HAP-1 (cell line): ENCODE measurements at regions not wholly inside any gene's neighbourhood (a gene's known extent, or its start where the extent isn't known, plus 50 kb on each side); places are given as distances from the start of the nearest gene placed in this dataset.
"Not testable (repeated sequence)": the region's sequence is repeated elsewhere in the genome, so short reads cannot be mapped to it uniquely, and the experiment has no call there.

Experiments used
- DNase-seq, 2 experiments: peaks; one replicate each; pipeline ENCODE4 v3.0.0-alpha.2; 2016 to 2020; ENCODE audit warnings: low spot score in 2 of 2
- H3K27me3 ChIP-seq: fragments of 250-450 bp; sonication (Bioruptor Pico); 2 replicates; pipeline ENCODE4 v1.5.1; 2020; ENCODE audit warnings: low read depth, mild to moderate bottlenecking, moderate library complexity
- H3K36me3 ChIP-seq: fragments of 250-450 bp; sonication (Bioruptor Pico); replicated peaks from 2 replicates; pipeline ENCODE4 v1.5.1; 2020; ENCODE audit warnings: mild to moderate bottlenecking
- H3K4me1 ChIP-seq: fragments of 250-450 bp; sonication (Bioruptor Pico); 2 replicates; pipeline ENCODE4 v1.5.1; 2020; ENCODE audit warnings: mild to moderate bottlenecking
- H3K4me3 ChIP-seq: fragments of 250-450 bp; sonication (Bioruptor Pico); 2 replicates; pipeline ENCODE4 v1.5.1; 2020; ENCODE audit warnings: mild to moderate bottlenecking, moderate library complexity
- H3K9me3 ChIP-seq: fragments of 250-450 bp; sonication (Bioruptor Pico); 2 replicates; pipeline ENCODE4 v1.5.1; 2020; ENCODE audit warnings: mild to moderate bottlenecking, moderate library complexity
- in situ Hi-C: fragments of 300-500 bp; cut with MboI; formaldehyde crosslinking; loops from 3 replicates; pipeline ENCODE4 v1.14.3; 2020; ENCODE audit warnings: low sequenced_read_pairs, inconsistent platforms, mixed read lengths

DNA sequence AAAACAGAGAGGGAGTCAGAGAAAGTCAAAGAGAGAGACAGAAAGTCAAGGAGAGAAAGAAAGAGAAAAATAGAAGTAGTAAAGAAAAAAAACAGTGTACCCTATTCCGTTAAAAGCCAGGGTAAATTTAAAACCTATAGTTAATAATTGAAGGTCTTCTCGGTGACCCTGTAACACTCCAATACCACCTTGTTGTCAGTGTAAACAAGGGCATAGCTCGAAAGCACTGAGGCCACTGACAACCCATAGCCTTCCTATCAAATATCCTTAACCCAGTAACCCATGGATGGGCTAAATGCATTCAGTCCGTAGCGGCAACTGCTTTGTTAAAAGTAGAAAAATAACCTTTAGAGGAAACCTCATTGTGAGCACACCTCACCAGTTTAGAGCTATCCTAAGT, 100.4 kb downstream of the ZNF467 start:
- Histone ChIP-seq H3K4me1 (no peaks in the 10 kb centered on the region), H3K9me3 (no peaks in the 10 kb centered on the region), H3K36me3 (no peaks in the 10 kb centered on the region), H3K27me3 (peaks cover 15% of the 10 kb centered on the region), H3K4me3 (no peak overlapping the region)
- in situ Hi-C loops, result no loop called here
- DNase-seq, result no peak

DNA sequence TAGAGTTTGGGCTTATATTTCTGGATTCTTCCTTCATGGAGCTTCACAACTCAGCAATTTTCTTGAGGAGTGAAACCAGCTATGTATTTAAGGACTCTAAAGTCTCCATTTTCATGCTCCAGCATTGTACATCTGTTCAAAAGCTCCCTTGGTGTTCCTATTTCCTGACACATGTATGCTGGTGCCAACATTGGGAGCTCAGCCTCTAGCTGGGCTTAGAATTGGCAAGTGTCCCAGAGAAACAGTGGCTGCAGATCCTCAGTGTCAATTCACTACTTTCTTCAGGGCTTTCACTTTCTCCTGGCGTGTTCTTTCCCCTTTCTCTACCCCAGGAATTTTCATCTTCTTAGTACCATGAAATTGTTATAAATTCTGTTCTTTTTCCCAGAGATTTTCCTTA, 103.1 kb downstream of the ZNF467 start:
- in situ Hi-C loops, result no loop called here
- no peak for DNase-seq

DNA sequence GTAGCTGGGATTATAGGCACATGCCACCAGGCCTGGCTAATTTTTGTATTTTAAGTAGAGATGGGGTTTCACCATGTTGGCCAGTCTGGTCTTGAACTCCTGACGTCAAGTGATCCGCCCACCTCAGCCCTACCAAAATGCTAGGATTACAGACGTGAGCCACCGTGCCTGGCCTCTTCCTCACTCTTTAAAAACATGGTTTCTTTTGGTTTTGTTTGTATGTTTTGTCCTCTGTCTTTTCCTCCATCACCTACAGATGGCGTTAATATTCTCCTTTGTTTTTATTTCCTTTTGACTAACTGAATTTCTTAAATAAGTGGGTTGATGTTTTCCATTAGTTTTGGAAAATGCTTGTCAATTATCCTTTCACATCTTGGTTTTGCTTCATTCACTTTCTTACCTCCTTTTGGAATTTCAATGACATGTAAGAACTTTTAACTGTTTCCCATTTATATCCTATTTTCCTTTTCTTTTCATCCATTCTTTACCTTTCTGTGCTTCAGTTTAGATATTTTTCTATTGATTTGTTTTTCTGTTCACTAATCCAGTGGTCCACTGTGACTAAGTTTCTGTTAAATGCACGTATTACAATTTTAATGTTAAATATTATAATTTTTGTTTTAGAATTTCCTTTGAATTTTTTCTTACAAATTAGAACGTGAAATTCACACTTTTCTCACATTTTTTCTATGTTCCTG, 104.1 kb downstream of the ZNF467 start:
- Histone ChIP-seq H3K27me3 (peaks cover 15% of the 10 kb centered on the region), H3K36me3 (no peaks in the 10 kb centered on the region), H3K4me1 (no peaks in the 10 kb centered on the region), H3K9me3 (no peaks in the 10 kb centered on the region), H3K4me3 (no peak overlapping the region)
- in situ Hi-C loops, result no loop called here
- DNase-seq, result no peak

More for the DNA sequence above, 103.1 kb downstream of the ZNF467 start:
- Histone ChIP-seq H3K27me3 (peaks cover 15% of the 10 kb centered on the region), H3K9me3 (no peaks in the 10 kb centered on the region), H3K36me3 (no peaks in the 10 kb centered on the region), H3K4me1 (no peaks in the 10 kb centered on the region), H3K4me3 (no peak overlapping the region)

DNA sequence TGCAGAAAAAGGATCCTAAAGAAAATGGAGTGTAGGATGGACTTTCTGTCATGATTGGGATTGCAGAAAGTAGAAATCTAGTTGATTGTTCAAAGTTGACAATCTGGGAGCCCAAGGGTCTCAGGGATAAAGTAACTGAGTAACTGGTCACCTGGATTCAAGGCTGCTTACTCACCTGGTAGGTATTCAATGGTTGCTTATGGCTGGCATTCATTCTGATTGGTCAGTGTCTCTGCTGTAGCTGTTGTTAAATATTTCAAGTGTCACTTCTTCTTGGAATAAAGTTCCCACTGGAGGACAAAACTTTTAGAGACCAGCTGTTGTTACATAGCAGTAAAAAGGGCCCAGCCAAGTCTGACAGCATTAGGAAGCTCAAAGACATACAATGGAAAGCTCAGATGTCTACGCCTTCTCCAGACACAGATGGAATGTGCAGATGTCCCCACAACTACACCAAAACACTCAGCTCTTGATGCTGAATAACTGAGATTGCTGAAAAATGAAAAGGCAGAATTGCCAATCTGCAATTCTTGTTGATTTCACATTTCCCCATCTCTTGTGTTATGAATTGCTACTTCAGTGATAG, 106.9 kb downstream of the ZNF467 start:
- no peak for DNase-seq
- peaks cover 15% of the 10 kb centered on the region for H3K27me3 ChIP-seq
- no peak overlapping the region for H3K4me3 ChIP-seq
- in situ Hi-C loops, result no loop called here
- H3K36me3 ChIP-seq, result no peaks in the 10 kb centered on the region
- H3K9me3 ChIP-seq, result no peaks in the 10 kb centered on the region
- 0 out of 2 replicates have a peak, but pooled peaks cover 2% of the 10 kb centered on the region for H3K4me1 ChIP-seq

DNA sequence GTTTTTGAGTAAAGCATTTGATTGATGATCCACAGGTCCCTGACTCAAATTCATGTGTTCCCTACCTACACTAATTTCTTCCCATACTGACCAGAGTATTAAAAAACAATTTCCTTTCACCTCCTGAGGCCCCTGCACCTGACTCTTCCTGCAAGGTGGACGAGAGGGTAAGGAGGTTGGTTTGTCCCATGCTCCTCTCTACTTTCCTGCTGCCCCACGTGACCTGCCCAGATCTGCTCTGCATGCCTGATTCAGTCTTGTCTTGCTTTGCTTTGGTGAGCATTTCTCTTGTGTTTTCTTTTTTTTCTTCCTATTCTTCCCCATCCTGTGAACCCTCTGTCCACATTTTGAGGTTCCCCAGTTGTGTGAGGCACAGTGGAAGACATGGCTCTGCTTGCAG, 107.8 kb downstream of the ZNF467 start:
- H3K27me3 ChIP-seq, result peaks cover 14% of the 10 kb centered on the region
- H3K4me3 ChIP-seq, H3K4me1 ChIP-seq, in situ Hi-C loops, H3K36me3 ChIP-seq, DNase-seq, H3K9me3 ChIP-seq: not testable (repeated sequence)

DNA sequence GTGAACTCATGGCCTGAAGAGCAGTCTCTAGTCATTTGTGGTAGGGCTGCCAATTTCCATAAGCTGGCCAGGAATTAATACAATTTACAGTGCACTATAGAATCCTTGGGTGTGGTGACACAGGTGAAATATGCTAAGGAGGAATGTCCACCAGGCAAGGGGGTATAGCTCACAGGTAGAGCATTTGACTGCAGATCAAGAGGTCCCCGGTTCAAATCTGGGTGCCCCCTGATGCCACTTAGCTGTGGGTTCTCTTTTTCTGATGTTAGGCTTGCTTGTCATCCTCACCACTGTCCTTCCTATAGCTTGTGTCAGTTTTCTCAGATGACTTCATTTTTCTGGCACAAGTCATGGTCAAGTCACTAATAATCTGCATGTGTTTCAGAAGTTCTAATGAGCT, 108.7 kb downstream of the ZNF467 start:
- H3K27me3 ChIP-seq, result peaks cover 10% of the 10 kb centered on the region
- no peak overlapping the region for H3K4me3 ChIP-seq
- H3K9me3 ChIP-seq, result no peaks in the 10 kb centered on the region
- 0 out of 2 replicates have a peak, but pooled peaks cover 2% of the 10 kb centered on the region for H3K4me1 ChIP-seq
- in situ Hi-C loops, result loop anchor here (5.0 kb wide), 1 partner anchor 78 kb away; no protein-coding TSS in a partner anchor
- H3K36me3 ChIP-seq, result no peaks in the 10 kb centered on the region
- DNase-seq, result no peak

DNA sequence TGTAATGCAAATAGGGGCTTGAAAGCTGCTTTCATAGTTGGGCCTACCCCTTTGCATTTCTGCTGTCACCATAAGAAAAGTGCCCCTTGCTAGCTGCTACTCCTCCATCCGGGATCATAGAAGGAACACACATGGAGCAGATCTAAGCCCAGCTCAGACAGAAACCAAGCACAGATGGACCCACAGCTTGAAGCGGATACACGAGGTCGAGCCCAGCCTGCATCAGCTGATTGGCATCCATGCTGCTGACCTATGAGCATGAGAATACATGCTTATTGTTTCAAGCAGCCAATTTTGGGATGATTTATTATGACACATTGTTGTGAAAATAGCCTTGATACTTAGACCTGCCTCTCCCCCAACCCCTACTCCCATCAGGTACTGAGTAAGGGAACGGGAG, 109.2 kb downstream of the ZNF467 start:
- Histone ChIP-seq H3K4me3 (no peak overlapping the region), H3K27me3 (peaks cover 11% of the 10 kb centered on the region), H3K36me3 (no peaks in the 10 kb centered on the region), H3K9me3 (no peaks in the 10 kb centered on the region), H3K4me1 (0 out of 2 replicates have a peak, but pooled peaks cover 2% of the 10 kb centered on the region)
- DNase-seq, result no peak
- in situ Hi-C loops, result loop anchor here (5.0 kb wide), 1 partner anchor 78 kb away; no protein-coding TSS in a partner anchor

DNA sequence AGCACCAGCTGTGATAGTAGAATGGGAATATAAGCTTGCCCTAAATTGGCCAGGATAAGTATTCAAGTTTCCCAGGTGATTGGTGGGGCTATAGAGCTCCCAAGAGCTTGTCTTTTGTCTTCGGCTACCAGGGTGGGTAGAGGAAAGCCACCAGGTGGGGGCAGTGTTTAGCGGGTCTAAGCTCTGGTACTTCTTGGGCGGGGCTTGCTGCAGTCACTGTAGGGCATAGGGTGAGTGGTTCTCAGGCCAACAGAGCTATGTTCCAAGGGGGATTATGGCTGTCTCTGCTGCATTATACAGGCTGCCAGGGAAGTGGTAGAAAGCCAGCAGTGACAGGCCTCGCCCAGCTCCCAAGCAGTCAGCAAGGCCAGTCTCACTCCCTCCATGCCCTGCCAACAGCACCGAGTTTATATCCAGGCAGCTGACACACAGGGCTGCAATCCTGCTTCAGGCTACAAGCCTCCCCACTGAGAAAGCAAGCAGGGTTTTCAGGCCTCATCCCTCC, 110.7 kb downstream of the ZNF467 start:
- Histone ChIP-seq H3K36me3 (no peaks in the 10 kb centered on the region), H3K27me3 (peaks cover 7% of the 10 kb centered on the region; the same call in 1 of the 2 replicates), H3K9me3 (no peaks in the 10 kb centered on the region), H3K4me1 (0 out of 2 replicates have a peak, but pooled peaks cover 2% of the 10 kb centered on the region), H3K4me3 (no peak overlapping the region)
- in situ Hi-C loops, result loop anchor here (5.0 kb wide), 1 partner anchor 80 kb away; no protein-coding TSS in a partner anchor
- DNase-seq, result peak; percentile 90 to 95

DNA sequence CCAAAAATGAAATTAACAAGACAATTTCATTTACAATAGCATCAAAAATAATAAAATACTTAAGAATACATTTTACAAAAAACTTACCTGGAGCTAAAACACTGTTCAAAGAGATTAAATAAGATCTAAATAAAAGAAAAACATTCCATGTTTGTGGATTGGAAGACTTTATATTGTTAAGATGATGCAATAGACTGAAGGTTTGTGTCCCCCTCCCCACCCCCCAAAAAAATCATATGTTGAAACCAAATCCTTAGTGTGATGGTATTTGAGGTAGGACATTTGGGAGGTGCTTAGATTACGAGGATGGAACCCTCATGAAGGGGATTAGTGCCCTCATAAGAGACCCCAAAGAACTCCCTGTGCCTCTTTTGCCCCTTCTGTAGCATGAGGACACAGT, 117.6 kb downstream of the ZNF467 start:
- peaks cover 5% of the 10 kb centered on the region; the same call in 1 of the 2 replicates for H3K27me3 ChIP-seq
- H3K4me3 ChIP-seq, result no peak overlapping the region
- no peak for DNase-seq
- H3K36me3 ChIP-seq, result no peaks in the 10 kb centered on the region
- no peaks in the 10 kb centered on the region for H3K9me3 ChIP-seq
- in situ Hi-C loops, result no loop called here
- no peaks in the 10 kb centered on the region for H3K4me1 ChIP-seq

DNA sequence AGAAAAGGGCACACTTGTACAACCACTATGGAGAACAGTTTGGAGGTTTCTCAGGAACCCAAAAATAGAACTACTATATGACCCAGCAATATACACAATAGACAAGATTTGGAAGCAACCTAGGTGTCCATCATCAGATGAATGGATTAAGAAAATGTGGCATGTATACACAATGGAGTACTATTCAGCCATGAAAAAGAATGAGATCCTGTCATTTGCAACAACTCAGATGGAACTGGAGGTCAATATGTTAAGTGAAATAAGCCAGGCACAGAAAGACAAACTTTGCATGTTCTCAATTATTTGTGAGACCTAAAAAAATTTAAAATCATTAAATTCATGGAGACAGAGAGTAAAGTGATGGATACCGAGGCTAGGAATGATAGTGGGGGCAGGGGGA, 118.8 kb downstream of the ZNF467 start:
- no peak for DNase-seq
- H3K9me3 ChIP-seq, result no peaks in the 10 kb centered on the region
- no peak overlapping the region for H3K4me3 ChIP-seq
- no peaks in the 10 kb centered on the region for H3K36me3 ChIP-seq
- no peaks in the 10 kb centered on the region for H3K4me1 ChIP-seq
- peaks cover under 1% of the 10 kb centered on the region; the same call in 1 of the 2 replicates for H3K27me3 ChIP-seq
- in situ Hi-C loops, result no loop called here

DNA sequence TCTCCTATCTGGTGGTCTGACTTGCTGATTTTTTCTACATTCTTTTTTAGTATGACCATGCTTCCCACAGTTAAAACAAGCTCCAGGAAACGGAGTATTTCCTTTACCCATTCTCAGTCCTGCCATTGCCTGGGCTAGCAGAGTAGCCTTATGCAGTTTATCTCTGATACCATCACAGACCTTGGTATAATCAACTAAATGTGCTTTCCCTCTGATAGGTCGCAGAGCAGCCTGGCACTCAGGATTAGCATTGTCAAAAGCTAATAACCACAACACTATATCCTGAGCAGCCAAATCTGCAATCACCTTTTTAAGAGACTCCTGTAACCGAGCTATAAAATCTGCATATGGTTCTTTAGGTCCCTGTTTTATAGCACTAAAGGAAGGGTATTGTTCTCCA, 123.2 kb downstream of the ZNF467 start:
- H3K4me1 ChIP-seq, H3K9me3 ChIP-seq, DNase-seq, H3K4me3 ChIP-seq, in situ Hi-C loops, H3K36me3 ChIP-seq, H3K27me3 ChIP-seq: not testable (repeated sequence)

DNA sequence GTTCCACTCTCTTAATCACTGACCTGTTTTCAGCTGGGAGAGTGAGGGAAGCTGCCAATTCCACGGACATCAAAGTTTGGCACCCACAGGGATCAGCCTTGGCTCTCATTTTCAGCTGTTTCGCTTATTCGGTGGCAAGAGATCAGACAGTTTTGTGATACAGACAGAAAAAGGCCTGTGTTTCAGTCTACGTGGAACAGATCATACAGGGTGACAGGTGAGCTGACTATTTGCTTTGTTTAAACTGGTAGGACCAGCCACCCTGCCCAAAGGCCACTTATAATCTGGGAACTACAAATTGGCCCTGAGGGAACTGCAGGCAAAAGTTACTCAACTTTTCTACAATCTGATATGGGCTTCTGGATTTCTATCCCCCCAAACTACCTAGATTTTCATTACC, 128.6 kb downstream of the ZNF467 start:
- in situ Hi-C loops, result no loop called here
- Histone ChIP-seq H3K4me3 (no peak overlapping the region), H3K27me3 (no peaks in the 10 kb centered on the region), H3K9me3 (no peaks in the 10 kb centered on the region), H3K36me3 (no peaks in the 10 kb centered on the region), H3K4me1 (no peaks in the 10 kb centered on the region)
- DNase-seq, result no peak

DNA sequence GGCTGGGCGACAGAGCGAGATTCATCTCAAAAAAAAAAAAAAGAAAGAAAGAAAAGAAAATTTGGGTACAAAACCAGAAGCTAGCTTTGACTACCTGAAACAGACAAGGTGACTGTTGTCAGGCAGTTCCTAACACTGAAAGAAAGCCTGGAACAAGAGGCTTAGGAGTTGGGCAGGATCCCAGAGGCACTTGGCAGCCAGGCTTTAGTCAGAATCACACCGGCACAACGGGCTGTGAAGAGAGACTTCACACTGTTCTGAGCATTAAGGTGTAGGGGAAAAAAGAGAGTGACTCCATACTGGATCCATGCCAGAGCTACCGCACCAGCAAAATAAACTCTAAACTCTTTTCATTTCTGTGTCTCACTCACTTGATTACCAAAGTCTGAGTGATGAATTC, 130.8 kb downstream of the ZNF467 start:
- no peaks in the 10 kb centered on the region for H3K36me3 ChIP-seq
- in situ Hi-C loops, result no loop called here
- no peak for DNase-seq

DNA sequence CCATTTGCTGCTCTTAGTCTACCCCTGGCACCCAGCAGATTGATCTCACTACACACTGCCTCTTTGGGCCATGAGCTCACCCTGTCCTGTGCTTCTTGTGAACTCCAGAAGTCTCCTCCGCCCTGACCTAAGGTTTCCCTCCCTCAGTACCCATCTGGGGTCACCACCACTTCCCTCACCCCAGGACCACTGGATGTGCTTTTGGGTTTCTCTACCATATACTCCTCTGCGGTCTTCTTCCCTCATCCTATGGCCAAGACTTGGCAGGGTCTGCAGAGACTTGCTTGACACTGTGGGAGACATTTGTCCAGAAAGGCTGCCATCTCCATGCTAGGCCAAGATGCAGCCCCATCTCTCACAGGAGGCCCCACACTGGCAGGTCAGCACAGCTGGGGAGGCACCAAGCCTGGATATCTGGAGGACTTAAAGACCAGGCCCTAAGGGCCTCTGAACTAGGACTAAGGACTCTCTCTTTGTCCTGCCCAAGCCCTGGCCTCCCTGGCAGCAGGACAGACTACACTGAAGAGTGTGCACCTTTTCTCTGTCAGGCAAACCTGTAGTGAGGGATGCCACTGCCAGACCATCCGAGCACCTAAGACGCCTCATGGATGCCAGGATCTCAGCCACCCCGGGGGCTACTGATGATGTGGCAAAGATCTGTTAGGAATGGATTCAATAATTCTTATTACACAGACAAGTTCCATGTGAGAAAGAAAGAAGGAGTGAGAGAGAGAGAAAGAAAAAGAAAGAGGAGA, 134.6 kb downstream of the ZNF467 start:
- Histone ChIP-seq H3K4me1 (no peaks in the 10 kb centered on the region), H3K36me3 (no peaks in the 10 kb centered on the region), H3K27me3 (no peaks in the 10 kb centered on the region), H3K9me3 (no peaks in the 10 kb centered on the region), H3K4me3 (no peak overlapping the region)
- in situ Hi-C loops, result no loop called here
- DNase-seq, result no peak

More for the DNA sequence above, 130.8 kb downstream of the ZNF467 start:
- no peaks in the 10 kb centered on the region for H3K9me3 ChIP-seq
- no peak overlapping the region for H3K4me3 ChIP-seq
- no peaks in the 10 kb centered on the region for H3K4me1 ChIP-seq
- H3K27me3 ChIP-seq, result no peaks in the 10 kb centered on the region
